ENCODE measurements at regions not wholly inside any gene's neighbourhood (a gene's known extent, or its start where the extent isn't known, plus 50 kb on each side); places are given as distances from the start of the nearest gene placed in this dataset.
"Not testable (repeated sequence)": the region's sequence is repeated elsewhere in the genome, so short reads cannot be mapped to it uniquely, and the experiment has no call there.

DNA sequence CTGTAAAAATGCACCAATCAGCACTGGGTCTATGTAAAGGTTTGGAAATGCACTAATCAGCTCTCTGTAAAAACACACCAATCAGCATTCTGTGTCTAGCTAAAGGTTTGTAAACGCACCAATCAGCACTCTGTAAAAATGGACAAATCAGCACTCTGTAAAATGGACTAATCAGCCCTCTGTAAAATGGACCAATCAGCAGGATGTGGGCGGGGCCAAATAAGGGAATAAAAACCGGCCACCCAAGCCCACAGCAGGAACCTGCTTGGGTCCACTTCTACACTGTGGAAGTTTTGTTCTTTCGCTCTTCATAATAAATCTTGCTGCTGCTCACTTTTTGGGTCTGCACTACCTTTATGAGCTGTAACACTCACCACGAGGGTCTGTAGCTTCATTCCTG lies 101.0 kb downstream of the SMC2 start:
- not testable (repeated sequence) for DNase-seq

DNA sequence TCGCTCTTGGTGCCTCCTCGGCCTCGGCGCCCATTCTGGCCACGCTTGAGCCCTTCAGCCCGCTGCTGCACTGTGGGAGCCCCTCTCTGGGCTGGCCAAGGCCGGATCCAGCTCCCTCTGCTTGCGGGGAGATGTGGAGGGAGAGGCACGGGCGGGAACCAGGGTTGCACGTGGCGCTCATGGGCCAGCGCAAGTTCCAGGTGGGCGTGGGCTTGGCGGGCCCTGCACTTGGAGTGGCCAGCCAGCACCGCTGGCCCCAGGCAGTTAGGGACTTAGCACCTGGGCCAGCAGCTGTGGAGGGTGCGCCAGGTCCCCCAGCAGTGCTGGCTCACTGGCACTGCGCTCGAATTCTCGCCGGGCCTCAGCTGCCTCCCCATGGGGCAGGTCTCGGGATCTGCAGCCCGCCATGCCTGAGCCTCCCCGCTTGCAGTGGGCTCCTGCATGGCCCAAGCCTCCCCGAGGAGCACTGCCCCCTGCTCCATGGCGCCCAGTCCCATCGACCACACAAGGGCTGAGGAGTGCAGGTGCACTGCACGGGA lies 106.4 kb downstream of the SMC2 start:
- DNase-seq: no peak

DNA sequence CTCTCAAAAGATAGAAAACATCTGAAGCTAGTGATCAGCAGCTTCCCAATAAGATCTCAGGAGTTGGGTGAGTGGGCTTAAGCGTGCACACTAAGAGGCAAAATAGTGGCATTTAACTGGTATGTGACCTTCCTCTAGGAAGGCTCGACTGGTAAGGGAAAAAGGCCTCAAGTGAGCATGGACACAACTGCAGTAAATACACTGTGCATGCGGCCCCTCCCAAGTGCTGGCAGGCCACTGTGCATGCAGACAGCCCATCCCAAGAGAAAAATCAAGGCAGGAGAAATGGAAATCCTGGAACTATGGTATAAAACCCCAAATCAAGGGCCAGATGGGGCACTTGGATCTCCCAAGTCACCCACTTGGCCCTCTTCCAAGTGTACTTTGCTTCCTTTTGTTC lies 112.7 kb downstream of the SMC2 start:
- no peak for DNase-seq

DNA sequence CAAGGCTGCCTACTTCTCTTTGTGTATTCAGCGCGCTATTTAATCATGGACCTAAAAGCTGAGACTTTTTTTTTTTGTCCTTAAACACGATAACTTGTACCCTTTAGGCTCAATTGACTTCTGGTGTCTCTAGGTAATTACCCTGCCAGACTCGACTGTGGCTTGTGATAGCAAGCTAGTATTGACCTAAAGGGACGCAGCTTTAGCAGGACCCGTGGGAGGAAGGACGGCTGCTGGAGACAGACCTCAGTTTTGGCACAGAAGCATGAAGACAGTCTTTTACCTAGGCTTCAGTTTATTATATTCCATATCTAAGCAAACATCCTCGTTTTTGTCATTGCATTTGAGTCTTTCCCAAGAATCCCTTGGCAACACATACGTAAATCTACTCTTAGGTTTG lies 115.3 kb downstream of the SMC2 start:
- DNase-seq: no peak

DNA sequence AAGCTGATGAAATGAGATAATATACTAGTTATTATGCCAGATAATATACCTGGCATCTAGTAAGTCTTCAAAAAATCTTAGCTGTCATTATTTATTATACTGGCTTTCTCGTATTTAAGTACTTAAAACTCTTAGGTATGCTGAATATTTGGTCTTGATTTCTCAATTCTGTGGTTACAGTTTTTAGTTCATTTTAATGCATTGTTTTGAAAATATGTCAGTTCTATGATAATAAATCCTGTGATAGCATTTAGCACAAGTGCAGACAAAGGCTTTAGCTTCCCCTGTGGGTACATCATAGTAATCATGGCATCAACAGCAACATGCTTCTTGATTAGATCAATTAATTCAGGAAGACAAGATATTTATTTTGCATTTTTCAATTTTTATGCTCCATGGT lies 133.0 kb downstream of the SMC2 start:
- DNase-seq: no peak

DNA sequence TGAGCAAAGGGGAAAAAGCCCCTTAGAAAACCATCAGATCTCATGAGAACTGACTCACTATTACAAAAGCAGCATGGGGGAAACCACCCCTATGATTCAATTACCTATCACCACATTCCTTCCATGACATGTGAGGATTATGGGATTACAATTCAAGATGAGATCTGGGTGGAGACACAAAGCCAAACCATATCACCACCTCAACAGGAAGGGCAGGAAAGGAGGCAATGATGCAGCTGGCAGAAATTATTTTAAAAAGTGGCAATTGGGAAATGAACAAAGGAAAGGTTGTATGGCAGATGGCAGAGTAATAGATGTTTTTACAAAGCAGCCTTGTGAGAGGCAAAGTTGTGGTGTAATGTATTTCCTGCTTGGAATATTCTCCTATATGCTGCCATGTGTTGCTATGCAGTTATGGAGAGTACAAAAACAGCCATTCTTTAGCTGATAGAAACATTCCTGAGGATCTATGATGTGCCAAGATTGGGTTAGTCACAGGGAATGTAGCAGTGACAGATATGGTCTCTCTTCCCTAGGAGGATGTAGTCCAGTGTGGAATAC lies 138.8 kb downstream of the SMC2 start:
- no peak for DNase-seq

DNA sequence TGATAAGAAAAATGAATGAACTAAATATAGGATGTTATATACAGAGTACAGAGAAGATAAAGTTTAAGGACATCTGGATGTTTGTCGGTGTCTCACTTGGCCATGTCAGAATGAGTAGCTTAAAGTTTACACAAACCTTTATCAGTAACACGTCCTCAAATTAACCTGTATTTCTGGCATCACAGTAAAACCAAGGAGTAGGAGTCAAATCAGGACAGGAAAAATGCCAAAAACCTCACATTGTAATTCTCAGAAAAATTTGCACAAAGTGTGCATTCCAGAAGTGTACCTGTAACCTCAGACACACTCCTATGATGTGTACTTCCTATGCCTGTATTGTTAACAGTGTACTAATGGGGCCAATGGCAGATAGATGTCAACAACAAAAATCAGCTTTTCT lies 139.3 kb downstream of the SMC2 start:
- no peak for DNase-seq

DNA sequence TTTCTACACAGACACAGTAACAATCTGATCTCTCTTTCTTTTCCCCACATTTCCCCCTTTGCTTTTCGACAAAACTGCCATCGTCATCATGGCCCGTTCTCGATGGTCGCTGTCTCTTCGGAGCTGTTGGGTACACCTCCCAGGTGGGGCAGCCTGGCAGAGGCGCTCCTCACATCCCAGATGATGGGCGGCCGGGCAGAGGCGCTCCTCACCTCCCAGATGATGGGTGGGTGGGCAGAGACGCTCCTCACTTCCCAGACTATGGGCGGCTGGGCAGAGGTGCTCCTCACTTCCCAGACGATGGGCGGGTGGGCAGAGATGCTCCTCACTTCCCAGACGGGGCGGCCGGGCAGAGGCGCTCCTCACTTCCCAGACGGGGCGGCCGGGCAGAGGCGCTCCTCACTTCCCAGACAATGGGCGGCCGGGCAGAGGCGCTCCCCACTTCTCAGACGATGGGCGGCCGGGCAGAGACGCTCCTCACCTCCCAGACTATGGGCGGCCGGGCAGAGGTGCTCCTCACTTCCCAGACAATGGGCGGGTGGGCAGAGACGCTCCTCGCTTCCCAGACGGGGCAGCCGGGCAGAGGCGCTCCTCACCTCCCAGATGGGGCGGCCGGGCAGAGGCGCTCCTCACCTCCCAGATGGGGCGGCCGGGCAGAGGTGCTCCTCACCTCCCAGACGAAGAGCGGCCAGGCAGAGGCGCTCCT lies 140.7 kb downstream of the SMC2 start:
- DNase-seq: not testable (repeated sequence)

DNA sequence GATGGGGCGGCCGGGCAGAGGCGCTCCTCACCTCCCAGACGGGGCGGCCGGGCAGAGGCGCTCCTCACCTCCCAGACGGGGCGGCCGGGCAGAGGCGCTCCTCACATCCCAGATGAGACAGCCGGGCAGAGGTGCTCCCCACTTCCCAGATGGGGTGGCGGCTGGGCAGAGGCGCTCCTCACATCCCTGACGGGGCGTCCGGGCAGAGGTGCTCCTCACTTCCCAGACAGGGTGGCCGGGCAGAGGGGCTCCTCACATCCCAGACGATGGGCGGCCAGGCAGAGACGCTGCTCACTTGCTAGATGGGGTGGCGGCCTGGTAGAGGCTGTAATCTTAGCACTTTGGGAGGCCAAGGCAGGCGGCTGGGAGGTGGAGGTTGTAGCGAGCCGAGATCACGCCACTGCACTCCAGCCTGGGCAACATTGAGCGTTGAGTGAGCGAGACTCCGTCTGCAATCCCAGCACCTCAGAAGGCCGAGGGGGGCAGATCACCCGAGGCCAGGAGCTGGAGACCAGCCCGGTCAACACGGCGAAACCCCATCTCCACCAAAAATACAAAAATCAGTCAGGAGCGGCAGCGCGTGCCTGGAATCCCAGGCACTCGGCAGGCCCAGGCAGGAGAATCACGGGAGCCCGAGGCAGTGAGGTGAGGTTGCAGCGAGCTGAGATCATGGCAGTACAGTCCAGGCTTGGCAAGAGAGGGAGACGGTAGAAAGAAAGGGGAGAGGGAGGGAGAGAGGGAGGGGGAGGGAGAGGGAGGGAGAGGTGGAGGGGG lies 141.4 kb downstream of the SMC2 start:
- DNase-seq: not testable (repeated sequence)

DNA sequence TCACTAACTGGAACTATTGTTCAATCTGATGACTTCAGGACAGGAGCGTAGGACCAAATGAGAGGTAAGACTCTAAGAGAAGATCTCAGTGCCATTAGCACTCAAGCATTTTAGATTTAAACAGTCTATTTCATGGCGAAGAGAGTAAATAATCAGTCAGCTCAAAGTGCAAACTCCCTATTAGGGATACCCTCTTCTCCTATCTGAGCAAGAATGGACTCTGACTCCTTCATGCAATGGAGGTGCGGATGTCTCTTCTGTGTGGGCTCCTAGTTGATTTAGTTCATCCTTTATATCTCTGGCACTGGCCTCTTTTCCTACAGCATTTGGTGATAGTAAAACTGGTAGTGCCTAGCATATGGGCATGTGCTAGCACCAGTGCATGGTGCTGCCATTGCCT lies 144.6 kb downstream of the SMC2 start:
- no peak for DNase-seq

DNA sequence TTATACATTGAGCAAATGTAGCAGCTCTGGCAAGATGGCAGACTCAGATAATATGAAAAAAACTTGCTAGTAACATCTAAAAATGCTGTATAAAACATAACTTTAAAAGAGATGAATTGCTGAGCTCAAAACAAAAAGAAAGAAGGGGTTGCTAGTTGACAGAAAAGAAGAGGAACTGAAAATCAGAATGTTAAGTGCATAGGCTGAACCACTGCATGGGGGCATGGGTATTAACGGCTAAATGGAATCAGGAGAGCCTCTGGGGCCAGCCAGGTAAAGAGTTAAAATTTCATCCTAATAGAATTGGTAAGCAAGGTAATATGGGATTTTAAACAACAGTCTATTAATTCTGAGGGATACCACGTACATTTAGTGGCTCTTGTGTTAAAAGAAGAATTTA lies 146.8 kb downstream of the SMC2 start:
- no peak for DNase-seq

DNA sequence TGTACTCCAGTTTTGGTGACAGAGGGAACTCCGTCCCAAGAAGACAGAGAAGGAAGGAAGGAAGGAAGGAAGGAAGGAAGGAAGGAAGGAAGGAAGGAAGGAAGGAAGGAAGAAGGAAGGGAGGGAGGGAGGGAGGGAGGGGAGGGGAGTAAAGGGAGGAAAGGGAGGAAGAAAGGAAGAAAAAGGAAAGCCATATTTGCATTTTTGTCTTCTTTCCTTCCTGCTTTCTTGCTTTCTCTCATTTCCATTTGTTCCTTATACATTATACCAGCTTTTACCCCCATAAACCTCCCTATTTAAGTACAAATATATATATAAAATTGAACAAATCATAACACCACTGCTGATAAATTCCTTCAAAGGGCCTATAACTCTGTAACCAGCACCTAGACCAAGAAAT lies 151.8 kb downstream of the SMC2 start:
- DNase-seq: no peak

DNA sequence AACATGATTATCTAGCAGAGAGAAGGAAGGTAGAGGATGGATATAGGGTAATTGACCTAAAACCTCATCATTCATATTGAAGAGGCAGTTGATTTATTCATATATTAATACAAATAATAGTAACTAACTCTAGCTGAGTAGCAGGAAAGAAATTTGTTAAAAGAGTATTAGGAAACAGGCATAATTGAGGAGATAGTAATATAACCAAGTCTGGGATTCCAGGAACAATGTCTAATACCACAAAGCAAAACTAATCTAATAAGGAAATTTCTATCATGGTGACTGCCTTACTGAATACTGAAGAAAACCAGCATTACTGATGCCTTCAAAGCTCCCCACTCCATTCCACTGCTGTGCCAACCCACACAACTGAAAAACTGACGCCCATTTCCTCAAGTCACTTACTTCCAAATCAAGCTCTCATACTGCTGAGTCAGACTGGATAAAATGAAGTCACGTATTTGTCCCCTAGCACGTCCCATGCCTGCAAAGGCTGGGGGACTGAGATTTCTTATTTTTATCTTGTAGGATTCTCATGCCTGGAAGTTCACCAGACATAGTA lies 153.9 kb downstream of the SMC2 start:
- DNase-seq: no peak

DNA sequence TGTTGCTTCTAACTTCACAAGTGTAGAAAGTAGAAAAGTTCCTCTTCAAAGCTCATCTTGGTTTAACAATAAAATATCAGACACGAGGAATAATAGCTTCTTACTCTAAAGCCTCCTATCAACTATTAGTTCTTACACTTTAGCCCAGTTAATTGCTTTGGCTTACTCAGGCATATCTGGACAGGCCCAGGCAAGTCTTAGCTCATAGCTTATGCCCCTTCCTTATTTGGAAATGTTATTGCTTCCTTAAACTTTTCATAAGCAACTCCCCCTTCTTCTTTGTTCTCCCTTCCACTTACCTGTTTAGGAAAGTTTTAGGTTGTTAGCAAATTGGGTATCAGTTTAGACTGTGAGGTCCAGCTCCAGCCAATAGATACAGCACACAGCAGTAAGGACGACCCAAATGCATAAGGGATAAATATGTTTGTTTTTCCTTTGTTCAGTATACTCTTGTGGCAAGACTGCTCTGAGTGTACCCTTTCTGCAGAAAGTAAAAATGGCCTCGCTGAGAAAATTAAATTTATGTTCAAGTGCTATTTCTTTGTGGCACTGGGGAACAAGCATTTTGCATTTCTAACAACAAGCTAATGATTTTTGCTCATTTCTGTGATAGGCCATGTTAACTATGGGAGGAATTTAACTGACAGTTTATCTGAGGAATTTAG lies 162.1 kb downstream of the SMC2 start:
- DNase-seq: no peak

DNA sequence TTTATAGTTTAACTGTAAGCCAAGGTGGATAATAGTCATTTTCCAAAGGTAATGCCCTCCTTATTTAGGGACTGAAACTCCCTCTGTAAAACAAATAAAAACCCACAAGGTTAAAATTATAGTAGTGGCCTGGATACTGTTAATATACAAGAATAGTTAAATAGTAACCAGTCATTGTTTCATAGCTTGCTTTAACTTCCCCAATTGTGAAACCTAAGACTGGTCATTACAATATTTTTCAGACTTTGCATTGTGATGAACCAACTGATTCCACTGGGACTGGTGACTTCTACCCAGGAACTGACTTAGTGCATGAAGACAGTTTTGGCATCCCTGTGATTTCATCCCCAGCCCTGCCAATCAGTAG lies 162.6 kb downstream of the SMC2 start:
- no peak for DNase-seq

DNA sequence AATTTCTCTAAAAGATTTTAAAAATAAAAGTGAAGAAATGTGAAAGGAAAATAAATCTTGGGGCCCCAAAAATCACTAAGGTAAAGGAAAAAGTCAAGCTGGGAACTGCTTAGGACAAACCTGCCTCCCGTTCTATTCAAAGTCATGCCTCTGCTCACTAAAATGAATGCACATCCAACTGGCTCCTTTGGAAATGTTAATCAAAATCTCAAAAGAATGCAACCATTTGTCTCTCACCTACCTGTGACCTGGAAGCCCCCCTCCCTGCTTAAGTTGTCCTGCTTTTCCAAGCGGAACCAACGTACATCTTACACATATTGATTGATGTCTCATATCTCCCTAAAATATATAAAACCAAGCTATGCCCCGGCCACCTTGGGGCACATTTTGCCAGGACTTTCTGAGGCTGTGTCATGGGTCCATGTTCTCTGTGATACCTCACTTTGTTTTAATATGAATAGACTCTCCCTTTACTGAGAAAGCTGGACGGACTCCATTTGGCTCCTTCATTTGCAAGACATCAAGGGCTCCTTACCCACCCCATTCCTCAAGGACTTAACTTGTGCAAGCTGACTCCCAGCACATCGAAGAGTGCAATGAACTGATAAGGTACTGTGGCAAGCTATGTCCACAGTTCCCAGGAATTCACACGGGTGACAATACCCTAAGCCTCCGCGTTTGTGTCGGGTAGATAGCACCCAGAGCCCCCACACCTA lies 164.3 kb downstream of the SMC2 start:
- no peak for DNase-seq

DNA sequence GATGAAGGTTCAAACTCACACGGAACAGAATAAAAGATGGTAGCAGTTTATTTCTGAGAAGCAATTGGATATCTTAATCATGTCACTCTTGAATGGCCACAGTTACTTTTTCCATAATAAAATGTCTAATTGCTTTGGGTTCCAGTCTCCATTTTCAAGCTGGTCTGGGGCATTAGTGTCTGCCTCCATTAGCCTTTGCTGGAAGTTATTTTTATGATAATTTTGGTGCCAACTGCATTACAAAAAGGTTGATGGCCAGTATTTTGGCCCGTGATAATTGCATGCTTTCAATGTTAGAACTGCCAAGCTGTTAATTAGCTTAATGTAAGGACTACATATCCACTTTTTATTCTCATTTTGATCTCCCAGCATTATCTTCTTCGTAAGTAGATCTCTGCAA lies 165.9 kb downstream of the SMC2 start:
- DNase-seq: no peak

DNA sequence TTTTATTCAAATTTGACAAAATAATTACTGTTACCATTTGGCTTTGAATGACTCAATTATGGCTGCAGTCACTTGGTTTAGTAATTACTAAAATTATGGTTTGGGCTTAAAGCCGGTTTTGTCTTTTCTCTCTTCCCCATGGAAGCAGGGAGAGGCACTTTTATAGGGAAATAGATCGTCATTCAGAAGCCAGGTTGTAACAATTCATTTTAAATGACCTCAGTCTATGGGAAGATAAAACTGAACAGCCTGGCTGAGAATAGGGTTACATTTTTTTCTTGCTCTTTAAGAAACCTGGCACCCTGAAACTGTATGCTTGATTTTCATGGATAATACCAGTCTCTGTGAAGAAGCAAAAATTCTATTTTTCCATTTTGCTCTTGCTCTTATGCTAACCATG lies 169.8 kb downstream of the SMC2 start:
- no peak for DNase-seq

DNA sequence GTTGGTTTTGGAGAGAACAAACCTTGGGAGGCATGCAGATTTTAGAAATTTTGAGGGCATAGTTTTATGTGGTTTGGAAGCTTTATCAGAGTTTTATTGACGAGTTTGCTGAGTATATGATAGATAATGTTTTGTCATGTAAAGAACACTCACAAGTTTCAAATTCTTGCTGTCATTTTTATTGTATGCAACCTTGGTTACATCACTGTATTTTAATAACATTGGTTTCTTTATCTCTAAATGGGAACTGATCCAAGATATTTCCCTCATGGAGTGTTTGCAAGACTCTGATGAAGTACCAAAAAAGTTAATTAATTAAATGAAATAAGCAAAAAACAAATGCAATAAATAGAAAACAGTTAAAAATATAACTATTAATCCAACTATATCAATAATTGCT lies 170.3 kb downstream of the SMC2 start:
- DNase-seq: no peak

DNA sequence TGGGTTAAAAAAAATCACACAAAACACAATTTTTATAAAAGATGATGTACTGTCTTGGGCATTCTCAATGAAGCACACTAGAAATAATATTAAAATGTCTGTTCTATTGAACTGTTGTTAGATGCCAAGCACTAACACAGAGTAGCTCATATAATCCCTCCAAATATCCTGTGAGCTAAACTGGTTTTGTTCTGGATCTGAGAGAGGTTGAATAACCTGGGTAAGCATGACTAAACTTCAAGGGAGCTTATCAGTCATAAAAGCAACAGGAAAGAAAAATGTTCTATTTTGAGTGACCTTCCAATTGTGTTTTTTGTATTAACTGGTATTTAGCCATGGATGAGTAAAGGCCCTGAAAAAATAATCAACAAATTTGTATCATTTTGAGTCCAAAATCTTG lies 175.3 kb downstream of the SMC2 start:
- DNase-seq: no peak

All from anterior cingulate cortex (tissue), 58 donors.